ENCODE measurements at regions not wholly inside any gene's neighbourhood (a gene's known extent, or its start where the extent isn't known, plus 50 kb on each side); places are given as distances from the start of the nearest gene placed in this dataset.

- TF ChIP-seq, protein P1, sequence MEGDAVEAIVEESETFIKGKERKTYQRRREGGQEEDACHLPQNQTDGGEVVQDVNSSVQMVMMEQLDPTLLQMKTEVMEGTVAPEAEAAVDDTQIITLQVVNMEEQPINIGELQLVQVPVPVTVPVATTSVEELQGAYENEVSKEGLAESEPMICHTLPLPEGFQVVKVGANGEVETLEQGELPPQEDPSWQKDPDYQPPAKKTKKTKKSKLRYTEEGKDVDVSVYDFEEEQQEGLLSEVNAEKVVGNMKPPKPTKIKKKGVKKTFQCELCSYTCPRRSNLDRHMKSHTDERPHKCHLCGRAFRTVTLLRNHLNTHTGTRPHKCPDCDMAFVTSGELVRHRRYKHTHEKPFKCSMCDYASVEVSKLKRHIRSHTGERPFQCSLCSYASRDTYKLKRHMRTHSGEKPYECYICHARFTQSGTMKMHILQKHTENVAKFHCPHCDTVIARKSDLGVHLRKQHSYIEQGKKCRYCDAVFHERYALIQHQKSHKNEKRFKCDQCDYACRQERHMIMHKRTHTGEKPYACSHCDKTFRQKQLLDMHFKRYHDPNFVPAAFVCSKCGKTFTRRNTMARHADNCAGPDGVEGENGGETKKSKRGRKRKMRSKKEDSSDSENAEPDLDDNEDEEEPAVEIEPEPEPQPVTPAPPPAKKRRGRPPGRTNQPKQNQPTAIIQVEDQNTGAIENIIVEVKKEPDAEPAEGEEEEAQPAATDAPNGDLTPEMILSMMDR (IDR thresholded peaks at IDR 0.05): no peak
Observed at GRCh38 chr12:77435446-77436091, 370.2 kb upstream of the E2F7 start.

- TF ChIP-seq, protein P1 (IDR thresholded peaks at IDR 0.05): no peak
Observed at GRCh38 chr12:77433799-77434198, 368.4 kb upstream of the E2F7 start.

- TF ChIP-seq, protein P1 (IDR thresholded peaks at IDR 0.05): no peak
Observed at GRCh38 chr12:77429426-77429825, 364.1 kb upstream of the E2F7 start.

- TF ChIP-seq, protein P1 (IDR thresholded peaks at IDR 0.05): no peak
Observed at GRCh38 chr12:77421152-77421551, 355.8 kb upstream of the E2F7 start.

DNA sequence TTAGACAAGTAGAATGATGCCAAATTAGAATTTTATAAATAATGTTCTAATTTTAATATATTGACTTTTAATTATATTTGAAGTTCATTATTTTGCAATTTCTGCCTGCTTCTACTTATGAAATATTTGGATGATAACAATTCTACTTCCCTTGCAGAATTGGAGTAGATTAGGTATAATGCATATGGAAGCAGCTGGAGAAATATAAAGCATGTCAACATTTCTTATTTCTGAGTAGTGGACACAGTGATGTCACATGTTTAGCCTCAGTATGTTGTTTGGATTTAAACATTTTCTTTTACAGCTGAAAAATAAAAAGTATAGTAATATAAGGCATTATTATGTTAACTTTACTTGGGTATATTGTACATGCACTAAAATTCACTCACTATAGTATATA lies 344.2 kb upstream of the E2F7 start:
- TF ChIP-seq, protein P1 (IDR thresholded peaks at IDR 0.05): no peak

DNA sequence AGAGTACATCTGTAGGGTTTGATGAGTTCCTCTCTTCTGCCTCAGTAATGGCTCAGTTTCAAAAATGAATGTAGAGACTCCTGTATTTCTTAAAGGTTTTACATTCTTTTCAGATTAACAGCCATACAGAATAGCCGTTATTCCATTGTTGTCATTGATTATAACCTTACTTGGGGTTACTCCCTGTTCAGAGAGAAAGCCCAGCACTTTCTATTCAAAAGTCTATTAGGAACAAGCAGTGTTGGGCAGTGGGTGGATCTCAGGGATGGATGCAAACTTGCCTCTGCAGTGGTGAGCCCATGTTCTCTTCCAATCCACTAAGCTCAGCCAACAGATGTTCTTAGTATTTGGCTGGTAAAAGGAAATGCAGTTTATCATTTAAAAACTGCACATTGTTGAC lies 342.6 kb upstream of the E2F7 start:
- TF ChIP-seq, protein P1 (IDR thresholded peaks at IDR 0.05): no peak

DNA sequence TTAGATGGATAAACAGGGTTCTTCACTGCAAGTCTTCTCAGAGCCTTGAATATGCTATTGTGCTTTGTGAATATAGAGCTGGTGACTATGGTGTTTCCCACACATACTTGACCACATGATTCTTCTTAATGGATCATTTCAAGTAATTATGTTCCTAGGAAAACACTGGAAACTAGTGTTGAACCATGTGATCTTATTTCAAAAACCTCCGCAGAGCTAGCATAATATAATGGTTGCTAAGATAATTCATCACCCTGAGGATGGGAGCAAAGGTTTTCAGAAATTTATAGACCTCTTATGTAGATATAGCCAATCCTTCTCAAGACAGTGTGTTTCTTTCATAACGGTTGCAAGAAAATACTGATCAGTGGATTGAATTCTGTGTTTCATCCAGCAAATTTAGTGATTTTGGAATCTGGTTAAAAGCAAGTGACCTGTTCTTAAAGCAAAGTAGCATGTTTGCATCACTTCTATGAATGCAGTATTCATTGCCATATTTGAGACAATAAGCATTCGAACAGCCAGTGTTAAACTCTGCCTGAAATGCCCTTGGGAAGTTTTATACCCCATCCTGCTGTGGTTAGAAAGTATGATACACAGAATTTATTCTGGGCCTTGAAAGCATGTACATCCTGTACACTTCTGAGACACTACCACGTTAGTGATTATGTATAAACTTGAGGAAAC lies 341.0 kb upstream of the E2F7 start:
- TF ChIP-seq, protein P1 (IDR thresholded peaks at IDR 0.05): no peak

Measured in LNCAP (cell line).